ENCODE measurements at regions not wholly inside any gene's neighbourhood (a gene's known extent, or its start where the extent isn't known, plus 50 kb on each side); places are given as distances from the start of the nearest gene placed in this dataset.
"Not testable (repeated sequence)": the region's sequence is repeated elsewhere in the genome, so short reads cannot be mapped to it uniquely, and the experiment has no call there.

- no peak for DNase-seq
Measured at GRCh38 chr6:135606392-135606791, 108.9 kb upstream of the AHI1 start.

- DNase-seq, result no peak
Measured at GRCh38 chr6:135608031-135608430, 110.5 kb upstream of the AHI1 start.

GRCh38 chr6:135610192-135610591, 112.7 kb upstream of the AHI1 start:
- DNase-seq, result not testable (repeated sequence)

- DNase-seq, result no peak
Measured at GRCh38 chr6:135616655-135617054, 119.1 kb upstream of the AHI1 start.

GRCh38 chr6:135617222-135617621, 119.7 kb upstream of the AHI1 start:
- no peak for DNase-seq

GRCh38 chr6:135622081-135622480, 124.5 kb upstream of the AHI1 start:
- no peak for DNase-seq

GRCh38 chr6:135623979-135624378, 126.4 kb upstream of the AHI1 start:
- no peak for DNase-seq

GRCh38 chr6:135624402-135625295, 127.1 kb upstream of the AHI1 start:
- DNase-seq, result no peak

GRCh38 chr6:135626001-135626400, 128.5 kb upstream of the AHI1 start:
- DNase-seq, result not testable (repeated sequence)

GRCh38 chr6:135627092-135627715, 129.7 kb upstream of the AHI1 start:
- no peak for DNase-seq

- DNase-seq, result no peak
Measured at GRCh38 chr6:135630789-135631376, 133.3 kb upstream of the AHI1 start.

- DNase-seq, result no peak
Measured at GRCh38 chr6:135631821-135632220, 134.3 kb upstream of the AHI1 start.

- DNase-seq, result no peak
Measured at GRCh38 chr6:135633573-135633972, 136.0 kb upstream of the AHI1 start.

- no peak for DNase-seq
Measured at GRCh38 chr6:135637701-135638100, 140.2 kb upstream of the AHI1 start.

- DNase-seq, result no peak
Measured at GRCh38 chr6:135638108-135638507, 140.6 kb upstream of the AHI1 start.

- DNase-seq, result no peak
Measured at GRCh38 chr6:135640048-135640447, 142.5 kb upstream of the AHI1 start.

GRCh38 chr6:135640449-135641111, 143.0 kb upstream of the AHI1 start:
- no peak for DNase-seq

GRCh38 chr6:135642912-135643311, 145.4 kb upstream of the AHI1 start:
- no peak for DNase-seq

- no peak for DNase-seq
Measured at GRCh38 chr6:135644394-135644793, 146.9 kb upstream of the AHI1 start.

GRCh38 chr6:135647521-135647920, 150.0 kb upstream of the AHI1 start:
- no peak for DNase-seq

GRCh38 chr6:135651964-135652755, 154.6 kb upstream of the AHI1 start:
- no peak for DNase-seq

GRCh38 chr6:135655055-135655454, 157.5 kb upstream of the AHI1 start:
- DNase-seq, result no peak

- DNase-seq, result no peak
Measured at GRCh38 chr6:135657207-135657606, 159.7 kb upstream of the AHI1 start.

Measured in central memory CD4-positive, alpha-beta T cell (primary cell).